GM08714 (cell line): ENCODE measurements at regions not wholly inside any gene's neighbourhood (a gene's known extent, or its start where the extent isn't known, plus 50 kb on each side); places are given as distances from the start of the nearest gene placed in this dataset.
"Not testable (repeated sequence)": the region's sequence is repeated elsewhere in the genome, so short reads cannot be mapped to it uniquely, and the experiment has no call there.

Experiments
- H3K4me3 ChIP-seq: fragments of 200-500 bp; sonication (Bioruptor generic); 2 replicates; pipeline ENCODE4 v1.5.1; 2014; ENCODE audit warnings: mild to moderate bottlenecking, low read length, inconsistent platforms
- ZNF274 ChIP-seq: IDR thresholded peaks from 2 replicates; pipeline ENCODE4 v1.6.1; 2012; ENCODE audit warnings: mild to moderate bottlenecking, low read depth, low read length

GRCh38 chrX:45421806-45422205 lies 221.1 kb upstream of the DIPK2B start:
- H3K4me3 ChIP-seq, result no peak overlapping the region
- no peak for TF ChIP-seq ZNF274

GRCh38 chrX:45404206-45404605 lies 203.5 kb upstream of the DIPK2B start:
- H3K4me3 ChIP-seq, result no peak overlapping the region
- no peak for TF ChIP-seq ZNF274

GRCh38 chrX:45401923-45402322 lies 201.2 kb upstream of the DIPK2B start:
- no peak for TF ChIP-seq ZNF274

GRCh38 chrX:45400951-45401725 lies 200.5 kb upstream of the DIPK2B start:
- H3K4me3 ChIP-seq, result not testable (repeated sequence)

More at GRCh38 chrX:45401923-45402322, 201.2 kb upstream of the DIPK2B start:
- no peak overlapping the region for H3K4me3 ChIP-seq

- no peak overlapping the region for H3K4me3 ChIP-seq
- no peak for TF ChIP-seq ZNF274
These were observed 199.5 kb upstream of the DIPK2B start for GRCh38 chrX:45400027-45400779.

GRCh38 chrX:45385757-45386156 lies 185.1 kb upstream of the DIPK2B start:
- no peak overlapping the region for H3K4me3 ChIP-seq
- TF ChIP-seq ZNF274, result no peak

- TF ChIP-seq ZNF274, result no peak
- H3K4me3 ChIP-seq, result no peak overlapping the region
These were observed 181.2 kb upstream of the DIPK2B start for GRCh38 chrX:45381841-45382240.

- no peak overlapping the region for H3K4me3 ChIP-seq
- no peak for TF ChIP-seq ZNF274
These were observed 180.7 kb upstream of the DIPK2B start for GRCh38 chrX:45381366-45381765.

- no peak overlapping the region for H3K4me3 ChIP-seq
- no peak for TF ChIP-seq ZNF274
These were observed 178.6 kb upstream of the DIPK2B start for GRCh38 chrX:45379236-45379635.

GRCh38 chrX:45372151-45372550 lies 171.5 kb upstream of the DIPK2B start:
- H3K4me3 ChIP-seq, result no peak overlapping the region
- no peak for TF ChIP-seq ZNF274

- TF ChIP-seq ZNF274, result no peak
- no peak overlapping the region for H3K4me3 ChIP-seq
These were observed 168.0 kb upstream of the DIPK2B start for GRCh38 chrX:45368705-45369104.

GRCh38 chrX:45363596-45363995 lies 162.9 kb upstream of the DIPK2B start:
- no peak overlapping the region for H3K4me3 ChIP-seq
- TF ChIP-seq ZNF274, result no peak

GRCh38 chrX:45360571-45360970 lies 159.9 kb upstream of the DIPK2B start:
- H3K4me3 ChIP-seq, result no peak overlapping the region
- TF ChIP-seq ZNF274, result no peak

GRCh38 chrX:45358392-45358791 lies 157.7 kb upstream of the DIPK2B start:
- TF ChIP-seq ZNF274, result no peak
- no peak overlapping the region for H3K4me3 ChIP-seq

- TF ChIP-seq ZNF274, result no peak
- no peak overlapping the region for H3K4me3 ChIP-seq
These were observed 152.8 kb upstream of the DIPK2B start for GRCh38 chrX:45353456-45353855.

GRCh38 chrX:45352611-45353010 lies 151.9 kb upstream of the DIPK2B start:
- H3K4me3 ChIP-seq, result no peak overlapping the region
- TF ChIP-seq ZNF274, result no peak
